ENCODE measurements at regions not wholly inside any gene's neighbourhood (a gene's known extent, or its start where the extent isn't known, plus 50 kb on each side); places are given as distances from the start of the nearest gene placed in this dataset.

DNA sequence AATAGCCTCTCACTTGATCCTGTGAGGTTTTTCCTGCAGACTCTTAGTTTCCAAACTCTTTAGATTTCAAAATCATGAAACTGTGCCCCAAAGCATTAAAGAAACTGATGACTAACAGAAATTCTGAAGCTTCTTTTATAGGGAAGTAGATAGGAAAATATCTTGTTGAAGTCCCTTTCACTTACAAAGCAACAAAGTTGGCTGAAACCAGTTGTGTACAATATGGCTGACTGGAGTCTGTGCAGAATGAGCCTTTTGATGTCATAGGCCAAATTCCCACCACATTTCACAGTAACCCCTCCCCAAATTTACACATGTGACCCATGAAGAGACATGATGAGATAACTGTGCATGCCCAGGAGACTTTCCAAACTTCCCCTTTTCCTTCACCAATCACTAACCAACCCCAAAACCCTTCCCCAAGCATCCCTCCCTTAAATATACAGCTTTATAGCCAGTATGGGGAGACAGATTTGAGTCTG lies 61.7 kb upstream of the NCK2 start:
- Histone ChIP-seq H3K9me3 (no peaks in the 10 kb centered on the region), H3K27me3 (peaks cover under 1% of the 10 kb centered on the region), H3K4me3 (no peak overlapping the region), H3K4me1 (no peaks in the 10 kb centered on the region), H3K36me3 (no peaks in the 10 kb centered on the region), H3K27ac (no peak overlapping the region)
- TF ChIP-seq EP300 (IDR thresholded peaks at IDR 0.05) (no peak), CTCF (IDR thresholded peaks at IDR 0.05) (no peak), POLR2A (IDR thresholded peaks at IDR 0.05) (no peak), POLR2AphosphoS5 (IDR thresholded peaks at IDR 0.05) (no peak)
- ATAC-seq = no peak

GRCh38 chr2:105682401-105682800 lies 62.3 kb upstream of the NCK2 start:
- 46 to 78% methylated on average over 4 to 6 of the region's 6 CpGs for WGBS, 2 donors (ENCODE audit: low coverage in 1 of 2)
- Histone ChIP-seq H3K4me1 (no peaks in the 10 kb centered on the region), H3K36me3 (no peaks in the 10 kb centered on the region), H3K4me3 (no peak overlapping the region), H3K27ac (no peak overlapping the region), H3K27me3 (peaks cover 4% of the 10 kb centered on the region), H3K9me3 (no peaks in the 10 kb centered on the region)
- no peak for ATAC-seq
- TF ChIP-seq EP300 (IDR thresholded peaks at IDR 0.05) (no peak), POLR2AphosphoS5 (IDR thresholded peaks at IDR 0.05) (no peak), POLR2A (IDR thresholded peaks at IDR 0.05) (no peak), CTCF (IDR thresholded peaks at IDR 0.05) (no peak)

DNA sequence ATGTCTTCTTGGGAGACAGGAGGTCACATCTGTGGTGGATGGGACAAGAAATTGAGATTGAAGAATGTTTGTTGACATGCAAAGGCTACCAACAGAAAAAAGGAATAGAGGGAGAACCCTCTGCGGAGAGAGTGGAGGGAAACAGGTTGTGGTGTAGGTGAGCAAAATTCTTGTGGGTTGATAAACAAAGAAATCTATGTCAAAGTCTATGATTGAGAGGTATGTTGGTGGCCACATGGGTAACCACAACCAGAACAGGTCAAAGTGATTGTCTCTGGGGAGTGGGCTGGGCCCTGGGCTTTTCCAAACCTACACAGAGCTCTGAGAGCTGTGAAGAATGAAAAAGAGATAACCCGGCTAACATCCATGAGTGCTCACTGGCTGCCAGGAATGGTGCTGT lies 62.8 kb upstream of the NCK2 start:
- Histone ChIP-seq H3K27ac (no peak overlapping the region), H3K4me3 (no peak overlapping the region), H3K4me1 (no peaks in the 10 kb centered on the region), H3K9me3 (no peaks in the 10 kb centered on the region), H3K36me3 (no peaks in the 10 kb centered on the region), H3K27me3 (peaks cover 4% of the 10 kb centered on the region)
- WGBS, 2 donors (ENCODE audit: low coverage in 1 of 2) = 83 to 100% methylated on average over 2 of the region's 2 CpGs
- no peak for ATAC-seq
- TF ChIP-seq POLR2AphosphoS5 (IDR thresholded peaks at IDR 0.05) (no peak), POLR2A (IDR thresholded peaks at IDR 0.05) (no peak), EP300 (IDR thresholded peaks at IDR 0.05) (no peak), CTCF (IDR thresholded peaks at IDR 0.05) (no peak)

GRCh38 chr2:105680357-105680756 lies 64.4 kb upstream of the NCK2 start:
- H3K9me3 ChIP-seq = no peaks in the 10 kb centered on the region
- TF ChIP-seq POLR2AphosphoS5 (IDR thresholded peaks at IDR 0.05) (no peak), EP300 (IDR thresholded peaks at IDR 0.05) (no peak), CTCF (IDR thresholded peaks at IDR 0.05) (no peak), POLR2A (IDR thresholded peaks at IDR 0.05) (no peak)
- peaks cover 4% of the 10 kb centered on the region for H3K27me3 ChIP-seq
- WGBS, 2 donors (ENCODE audit: low coverage in 1 of 2) = 66 to 77% methylated on average over 4 to 7 of the region's 7 CpGs
- H3K4me1 ChIP-seq = peaks cover 0 to 4% (median 0%) of the 10 kb centered on the region in 3 donors
- ATAC-seq = no peak
- H3K36me3 ChIP-seq = no peaks in the 10 kb centered on the region
- H3K27ac ChIP-seq = no peak overlapping the region
- H3K4me3 ChIP-seq = no peak overlapping the region

DNA sequence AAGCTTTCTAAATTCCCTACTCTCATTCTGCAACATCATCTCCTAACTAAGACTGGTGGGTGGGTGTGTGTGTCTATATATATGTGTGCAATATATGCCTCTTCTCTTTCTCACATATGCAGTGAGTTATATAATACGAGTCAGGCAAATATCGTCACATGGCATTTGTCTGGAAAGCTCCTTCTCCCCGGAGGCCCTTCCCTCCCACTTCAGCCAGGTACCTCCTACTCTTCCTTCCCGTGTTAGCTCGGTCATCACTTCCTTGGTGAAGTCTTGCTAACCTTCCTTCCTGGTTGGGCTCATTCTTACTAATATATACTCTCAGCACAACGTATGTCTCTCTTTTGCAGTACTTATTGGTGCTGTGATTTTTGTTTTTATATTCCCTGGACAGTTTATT lies 66.4 kb upstream of the NCK2 start:
- WGBS, 2 donors (ENCODE audit: low coverage in 1 of 2) = 74 to 81% methylated on average over 6 of the region's 6 CpGs
- Histone ChIP-seq H3K4me1 (peaks cover 0 to 4% (median 0%) of the 10 kb centered on the region in 3 donors), H3K4me3 (no peak overlapping the region), H3K9me3 (no peaks in the 10 kb centered on the region), H3K27me3 (peaks cover 4% of the 10 kb centered on the region), H3K27ac (no peak overlapping the region), H3K36me3 (no peaks in the 10 kb centered on the region)
- TF ChIP-seq CTCF (IDR thresholded peaks at IDR 0.05) = no peak
- no peak for TF ChIP-seq POLR2AphosphoS5 (IDR thresholded peaks at IDR 0.05)
- TF ChIP-seq POLR2A (IDR thresholded peaks at IDR 0.05) = no peak
- no peak for TF ChIP-seq EP300 (IDR thresholded peaks at IDR 0.05)
- ATAC-seq = no peak

Data from gastroesophageal sphincter (tissue), 4 donors.